Suprapubic skin (tissue), 4 donors: ENCODE measurements at regions not wholly inside any gene's neighbourhood (a gene's known extent, or its start where the extent isn't known, plus 50 kb on each side); places are given as distances from the start of the nearest gene placed in this dataset.

Source experiments
- DNase-seq, 2 donors: peaks; one replicate each; pipeline ENCODE4 v3.0.0-alpha.2; 2019; ENCODE audit warnings: low spot score in 2 of 2
- H3K27ac ChIP-seq: fragments of 200-600 bp; sonication (generic); one replicate; pipeline ENCODE4 v1.5.1; 2019
- H3K27me3 ChIP-seq: fragments of 200-600 bp; sonication (generic); one replicate; pipeline ENCODE4 v1.5.1; 2019
- H3K36me3 ChIP-seq: fragments of 200-600 bp; sonication (generic); one replicate; pipeline ENCODE4 v1.5.1; 2019
- H3K4me1 ChIP-seq: fragments of 200-600 bp; sonication (generic); one replicate; pipeline ENCODE4 v1.5.1; 2019
- H3K4me3 ChIP-seq: fragments of 200-600 bp; sonication (generic); one replicate; pipeline ENCODE4 v1.5.1; 2019; ENCODE audit warnings: mild to moderate bottlenecking
- H3K9me3 ChIP-seq: fragments of 200-600 bp; sonication (generic); one replicate; pipeline ENCODE4 v1.5.1; 2019
- CTCF ChIP-seq, 2 donors: fragments of 200-600 bp in 1 of 2; fragments of 450-650 bp in 1 of 2; sonication (generic) in 1 of 2; IDR thresholded peaks; one replicate each; pipeline ENCODE4 v1.5.1; 2016 to 2019; ENCODE audit warnings: antibody characterized with exemption in 2 of 2, mild to moderate bottlenecking in 1 of 2, moderate library complexity in 1 of 2
- EP300 ChIP-seq: sonication (generic); formaldehyde crosslinking; IDR thresholded peaks from one replicate; pipeline ENCODE4 v1.6.1; 2017; ENCODE audit warnings: antibody characterized with exemption
- POLR2A ChIP-seq, 2 donors: fragments of 450-650 bp; IDR thresholded peaks; one replicate each; pipeline ENCODE4 v1.6.1; 2017; ENCODE audit warnings: antibody characterized with exemption in 2 of 2, mild to moderate bottlenecking in 2 of 2, moderate library complexity in 2 of 2
- POLR2AphosphoS5 ChIP-seq, 3 donors: sonication (generic); formaldehyde crosslinking; IDR thresholded peaks; one replicate each; pipeline ENCODE4 v1.6.1; 2017; ENCODE audit warnings: antibody characterized with exemption in 3 of 3
- WGBS: methylation state at CpG from one replicate; pipeline ENCODE4 v1.1.5; 2018; 5-methylcytosine and 5-hydroxymethylcytosine counted together

DNA sequence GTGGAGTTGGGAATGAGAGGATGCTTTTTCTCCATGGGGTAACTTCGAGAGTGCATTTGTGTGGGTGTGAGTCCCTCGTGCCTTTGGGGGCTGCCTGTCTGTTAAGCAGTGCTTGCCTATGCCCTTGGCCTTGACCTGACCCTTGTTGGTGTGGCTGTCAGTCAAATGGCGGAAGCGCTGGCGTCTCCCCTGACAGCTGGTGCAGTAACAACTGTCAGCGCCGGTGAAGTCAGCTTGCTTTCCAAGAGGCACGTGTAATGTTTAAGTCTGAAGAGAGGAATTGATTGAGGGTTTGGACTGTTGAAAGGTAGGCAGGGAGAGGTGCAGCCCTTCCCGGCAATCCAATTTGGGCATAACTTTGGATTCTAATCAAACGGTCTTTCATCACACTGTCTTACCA, 211.3 kb downstream of the AACS start:
- 80% methylated on average over 10 of the region's 10 CpGs for WGBS
- Histone ChIP-seq H3K36me3 (no peaks in the 10 kb centered on the region), H3K27ac (no peak overlapping the region), H3K4me3 (no peak overlapping the region), H3K27me3 (peaks cover 12% of the 10 kb centered on the region), H3K4me1 (peaks cover 8% of the 10 kb centered on the region), H3K9me3 (no peaks in the 10 kb centered on the region)
- TF ChIP-seq POLR2AphosphoS5 (IDR thresholded peaks at IDR 0.05) (no peak), CTCF (IDR thresholded peaks at IDR 0.05) (no peak), EP300 (no peak), POLR2A (IDR thresholded peaks at IDR 0.05) (no peak)
- DNase-seq: no peak

DNA sequence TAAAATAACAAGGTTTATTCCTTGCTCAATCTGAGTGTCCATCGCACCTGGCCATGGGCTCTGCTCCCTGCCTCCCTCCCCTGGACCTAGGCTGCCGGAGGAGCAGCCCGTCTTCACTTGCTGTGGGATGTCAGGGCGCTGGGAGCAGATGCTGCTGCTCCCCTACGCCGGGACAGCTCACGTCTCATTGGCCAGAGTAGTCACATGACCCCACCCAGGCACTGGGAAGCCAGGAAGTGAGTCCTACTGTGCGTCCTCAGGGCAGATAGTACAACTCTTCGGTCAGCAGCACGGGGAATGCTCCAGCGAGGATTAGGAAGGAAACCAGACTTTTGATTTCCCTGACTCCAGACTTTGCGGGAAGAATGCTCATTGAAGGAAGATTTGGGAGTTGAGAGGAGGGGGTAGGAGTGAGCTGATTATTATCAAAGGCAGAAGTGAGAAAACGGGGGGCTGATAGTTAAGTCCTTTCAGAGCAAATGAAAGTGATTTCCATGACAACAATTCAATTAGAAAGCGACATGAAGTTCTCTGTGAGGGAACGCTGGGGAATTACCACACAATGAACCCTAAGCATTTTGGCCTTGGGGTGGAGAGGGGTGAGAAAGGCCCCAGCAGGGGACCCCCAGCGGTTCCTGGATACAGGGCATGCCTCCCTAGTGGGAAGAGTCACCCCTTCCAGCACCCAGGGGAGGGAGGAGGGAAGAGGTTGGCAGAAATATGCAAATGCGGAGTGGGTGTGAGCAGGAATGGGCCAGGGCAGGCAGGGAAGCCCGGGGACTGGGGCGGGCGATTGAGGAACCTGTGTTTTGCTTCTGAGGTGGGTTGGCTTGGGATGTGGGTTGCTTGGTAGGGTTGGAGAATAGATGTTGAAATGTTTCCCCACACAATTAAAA, 215.5 kb downstream of the AACS start:
- Histone ChIP-seq H3K36me3 (no peaks in the 10 kb centered on the region), H3K27ac (no peak overlapping the region), H3K4me3 (no peak overlapping the region), H3K27me3 (peaks cover 12% of the 10 kb centered on the region), H3K9me3 (no peaks in the 10 kb centered on the region), H3K4me1 (peaks cover 8% of the 10 kb centered on the region)
- DNase-seq: no peak
- WGBS: 22% methylated on average over 18 of the region's 20 CpGs
- TF ChIP-seq EP300: no peak
- TF ChIP-seq CTCF (IDR thresholded peaks at IDR 0.05): no peak
- no peak for TF ChIP-seq POLR2A (IDR thresholded peaks at IDR 0.05)
- no peak for TF ChIP-seq POLR2AphosphoS5 (IDR thresholded peaks at IDR 0.05)

DNA sequence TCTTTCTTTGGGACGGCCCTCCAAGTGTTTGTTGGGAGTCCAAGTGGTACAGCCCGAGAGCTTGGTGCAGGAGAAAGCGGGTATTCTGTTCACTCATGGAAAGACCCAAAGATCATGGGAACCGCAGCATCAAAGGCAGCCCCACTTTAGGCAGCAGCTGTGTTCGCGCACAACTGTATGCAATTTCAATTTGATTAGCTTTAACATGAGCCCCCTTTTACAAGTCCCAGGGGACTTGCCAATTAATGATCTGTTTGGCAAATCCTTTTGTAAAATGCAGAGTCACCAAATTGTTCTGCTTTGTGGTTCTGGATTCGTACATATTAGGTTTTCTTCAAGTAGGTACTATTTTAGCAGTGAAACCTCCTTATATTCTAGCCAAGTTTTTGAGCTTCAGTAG, 217.7 kb downstream of the AACS start:
- WGBS: 86% methylated on average over 7 of the region's 7 CpGs
- TF ChIP-seq POLR2A (IDR thresholded peaks at IDR 0.05): no peak
- Histone ChIP-seq H3K4me1 (peaks cover 8% of the 10 kb centered on the region), H3K36me3 (no peaks in the 10 kb centered on the region), H3K27ac (no peak overlapping the region), H3K4me3 (no peak overlapping the region), H3K9me3 (no peaks in the 10 kb centered on the region), H3K27me3 (peaks cover 12% of the 10 kb centered on the region)
- DNase-seq: no peak

- Histone ChIP-seq H3K27me3 (peaks cover 12% of the 10 kb centered on the region), H3K27ac (no peak overlapping the region)
Observed at GRCh38 chr12:125283521-125283920, 218.3 kb downstream of the AACS start.

DNA sequence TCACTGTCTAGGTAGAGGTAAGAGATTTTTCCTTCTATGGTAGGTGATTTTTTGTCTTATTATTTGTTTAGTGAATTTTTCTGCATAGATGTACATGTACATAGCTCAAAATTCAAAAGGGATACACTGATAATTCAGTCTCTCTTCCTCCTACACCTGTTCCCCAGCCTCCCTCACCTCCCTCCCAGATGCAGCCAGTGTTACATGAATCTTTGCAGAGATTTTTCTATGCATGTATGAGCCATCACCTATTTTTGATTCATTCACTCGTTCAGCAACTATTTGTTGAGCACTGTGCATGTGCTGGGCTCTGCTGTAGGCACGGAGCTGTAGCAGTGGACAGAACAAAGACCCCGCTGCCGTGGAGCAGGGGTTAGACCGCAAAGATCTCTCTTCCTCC, 218.9 kb downstream of the AACS start:
- Histone ChIP-seq H3K9me3 (no peaks in the 10 kb centered on the region), H3K4me1 (peaks cover 8% of the 10 kb centered on the region), H3K27me3 (peaks cover 9% of the 10 kb centered on the region), H3K36me3 (no peaks in the 10 kb centered on the region), H3K4me3 (no peak overlapping the region), H3K27ac (no peak overlapping the region)
- no peak for DNase-seq
- 89% methylated on average over 5 of the region's 5 CpGs for WGBS
- no peak for TF ChIP-seq CTCF (IDR thresholded peaks at IDR 0.05)
- TF ChIP-seq POLR2A (IDR thresholded peaks at IDR 0.05): no peak
- no peak for TF ChIP-seq POLR2AphosphoS5 (IDR thresholded peaks at IDR 0.05)
- no peak for TF ChIP-seq EP300

More at GRCh38 chr12:125283521-125283920, 218.3 kb downstream of the AACS start:
- Histone ChIP-seq H3K4me3 (no peak overlapping the region), H3K36me3 (no peaks in the 10 kb centered on the region), H3K9me3 (no peaks in the 10 kb centered on the region), H3K4me1 (peaks cover 8% of the 10 kb centered on the region)
- TF ChIP-seq EP300: no peak
- no peak for TF ChIP-seq POLR2AphosphoS5 (IDR thresholded peaks at IDR 0.05)
- no peak for TF ChIP-seq CTCF (IDR thresholded peaks at IDR 0.05)
- TF ChIP-seq POLR2A (IDR thresholded peaks at IDR 0.05): no peak
- WGBS: 68% methylated on average over 9 of the region's 9 CpGs
- DNase-seq: no peak
